Prostate gland (tissue), 2 donors: ENCODE measurements at regions not wholly inside any gene's neighbourhood (a gene's known extent, or its start where the extent isn't known, plus 50 kb on each side); places are given as distances from the start of the nearest gene placed in this dataset.

Experiments
- DNase-seq: peaks from one replicate; pipeline ENCODE4 v3.0.0-alpha.2; 2019; ENCODE audit warnings: low spot score
- H3K27ac ChIP-seq, 2 donors: fragments of 200-600 bp; sonication (generic); 2 replicates each; pipeline ENCODE4 v1.5.1; 2017 to 2019
- H3K27me3 ChIP-seq: fragments of 200-600 bp; sonication (generic); replicated peaks from 2 replicates; pipeline ENCODE4 v1.5.1; 2019; ENCODE audit not compliant: insufficient read depth
- H3K36me3 ChIP-seq, 2 donors: fragments of 200-600 bp; sonication (generic); 1 replicate in 1 of 2; 2 replicates in 1 of 2; pipeline versions ENCODE4 v1.5.1 to v1.8.1; 2017 to 2019
- H3K4me1 ChIP-seq: fragments of 200-600 bp; sonication (generic); replicated peaks from 2 replicates; pipeline ENCODE4 v1.5.1; 2019
- H3K4me3 ChIP-seq, 2 donors: fragments of 200-600 bp; sonication (generic); 2 replicates each; pipeline ENCODE4 v1.5.1; 2017 to 2019
- H3K9me3 ChIP-seq: fragments of 200-600 bp; sonication (generic); 2 replicates; pipeline ENCODE4 v1.5.1; 2017
- CTCF ChIP-seq, 4 experiments: fragments of 200-600 bp in 2 of 4; fragments of 450-650 bp in 2 of 4; sonication (generic) in 2 of 4; IDR thresholded peaks; 1 replicate in 3 of 4; 2 replicates in 1 of 4; pipeline ENCODE4 v1.5.1; 2016 to 2019; ENCODE audit warnings: antibody characterized with exemption in 4 of 4, mild to moderate bottlenecking in 2 of 4, moderate library complexity in 2 of 4
- POLR2A ChIP-seq: fragments of 450-650 bp; IDR thresholded peaks from one replicate; pipeline ENCODE4 v1.6.1; 2016; ENCODE audit warnings: antibody characterized with exemption, mild to moderate bottlenecking
- POLR2AphosphoS5 ChIP-seq: sonication (generic); formaldehyde crosslinking; IDR thresholded peaks from one replicate; pipeline ENCODE4 v1.6.1; 2017; ENCODE audit warnings: antibody characterized with exemption
- WGBS: methylation state at CpG from one replicate; pipeline ENCODE4 v1.1.5; 2018; 5-methylcytosine and 5-hydroxymethylcytosine counted together
- intact Hi-C: fragments of 100-400 bp; cut with DNase I; formaldehyde crosslinking; loops from one replicate; pipeline ENCODE4 v1.14.2; 2022

GRCh38 chr1:29543586-29543985 is 307.3 kb downstream of the PTPRU start:
- DNase-seq, result no peak
- H3K4me3 ChIP-seq, result no peak overlapping the region
- TF ChIP-seq POLR2A, result no peak
- TF ChIP-seq POLR2AphosphoS5, result no peak
- TF ChIP-seq CTCF (IDR thresholded peaks at IDR 0.05), result no peak
- no peak overlapping the region for H3K27ac ChIP-seq
- WGBS, result 84% methylated on average over 6 of the region's 6 CpGs
- H3K27me3 ChIP-seq, result no peaks in the 10 kb centered on the region
- H3K9me3 ChIP-seq, result no peaks in the 10 kb centered on the region
- no peaks in the 10 kb centered on the region for H3K36me3 ChIP-seq
- no peaks in the 10 kb centered on the region for H3K4me1 ChIP-seq
- intact Hi-C loops, result no loop called here

GRCh38 chr1:29542548-29542947 is 306.2 kb downstream of the PTPRU start:
- WGBS, result 2% methylated on average over 8 of the region's 8 CpGs

GRCh38 chr1:29541631-29542030 is 305.3 kb downstream of the PTPRU start:
- no peaks in the 10 kb centered on the region for H3K27me3 ChIP-seq
- intact Hi-C loops, result no loop called here
- WGBS, result 74% methylated on average over 7 of the region's 7 CpGs

More at GRCh38 chr1:29542548-29542947, 306.2 kb downstream of the PTPRU start:
- H3K4me3 ChIP-seq, result no peak overlapping the region
- no peaks in the 10 kb centered on the region for H3K4me1 ChIP-seq
- TF ChIP-seq CTCF (IDR thresholded peaks at IDR 0.05) (no peak), POLR2A (no peak)
- no peak overlapping the region for H3K27ac ChIP-seq
- no peaks in the 10 kb centered on the region for H3K36me3 ChIP-seq
- no peaks in the 10 kb centered on the region for H3K9me3 ChIP-seq
- no peak for DNase-seq
- H3K27me3 ChIP-seq, result no peaks in the 10 kb centered on the region
- intact Hi-C loops, result no loop called here

GRCh38 chr1:29540801-29541357 is 304.6 kb downstream of the PTPRU start:
- DNase-seq, result no peak
- H3K4me3 ChIP-seq, result no peak overlapping the region
- intact Hi-C loops, result no loop called here
- 80% methylated on average over 10 of the region's 10 CpGs for WGBS
- H3K9me3 ChIP-seq, result no peaks in the 10 kb centered on the region
- no peaks in the 10 kb centered on the region for H3K36me3 ChIP-seq
- H3K4me1 ChIP-seq, result no peaks in the 10 kb centered on the region
- TF ChIP-seq POLR2AphosphoS5, result no peak
- TF ChIP-seq POLR2A, result no peak
- no peak for TF ChIP-seq CTCF (IDR thresholded peaks at IDR 0.05)
- no peaks in the 10 kb centered on the region for H3K27me3 ChIP-seq
- H3K27ac ChIP-seq, result no peak overlapping the region

More at GRCh38 chr1:29541631-29542030, 305.3 kb downstream of the PTPRU start:
- Histone ChIP-seq H3K36me3 (no peaks in the 10 kb centered on the region), H3K9me3 (no peaks in the 10 kb centered on the region), H3K27ac (no peak overlapping the region), H3K4me1 (no peaks in the 10 kb centered on the region), H3K4me3 (no peak overlapping the region)
- DNase-seq, result no peak
- no peak for TF ChIP-seq CTCF (IDR thresholded peaks at IDR 0.05)
- no peak for TF ChIP-seq POLR2A
- no peak for TF ChIP-seq POLR2AphosphoS5

GRCh38 chr1:29539971-29540370 is 303.6 kb downstream of the PTPRU start:
- no peak for DNase-seq
- 95% methylated on average over 7 of the region's 7 CpGs for WGBS

More at GRCh38 chr1:29539971-29540370, 303.6 kb downstream of the PTPRU start:
- Histone ChIP-seq H3K27ac (no peak overlapping the region), H3K4me1 (no peaks in the 10 kb centered on the region), H3K4me3 (no peak overlapping the region), H3K36me3 (no peaks in the 10 kb centered on the region), H3K27me3 (no peaks in the 10 kb centered on the region), H3K9me3 (no peaks in the 10 kb centered on the region)
- intact Hi-C loops, result no loop called here
- TF ChIP-seq CTCF (IDR thresholded peaks at IDR 0.05) (no peak), POLR2AphosphoS5 (no peak), POLR2A (no peak)
